GM12892 (cell line): ENCODE measurements at regions not wholly inside any gene's neighbourhood (a gene's known extent, or its start where the extent isn't known, plus 50 kb on each side); places are given as distances from the start of the nearest gene placed in this dataset.
"Not testable (repeated sequence)": the region's sequence is repeated elsewhere in the genome, so short reads cannot be mapped to it uniquely, and the experiment has no call there.

Experiments
- DNase-seq: peaks from one replicate; pipeline ENCODE4 v3.0.0; 2011; ENCODE audit not compliant: insufficient read length
- FAIRE-seq: peaks from 2 replicates; lab custom pipeline; 2011; peaks lifted over from hg19 to GRCh38; lab: Jason Lieb, UNC
- POLR2A ChIP-seq: IDR thresholded peaks from 2 replicates; pipeline ENCODE4 v1.6.1; 2011; ENCODE audit warnings: low read depth, low read length, control low read depth
- POLR2AphosphoS5 ChIP-seq: IDR thresholded peaks from 2 replicates; pipeline ENCODE4 v1.6.1; 2011; ENCODE audit warnings: low read depth, low read length, control low read depth
- TAF1 ChIP-seq: IDR thresholded peaks from 2 replicates; pipeline ENCODE4 v1.6.1; 2011; ENCODE audit warnings: low read depth, mild to moderate bottlenecking, control low read depth, low read length, borderline replicate concordance

- TF ChIP-seq POLR2AphosphoS5: no peak
- no peak for TF ChIP-seq POLR2A
- no peak for TF ChIP-seq TAF1
- DNase-seq (no peak), FAIRE-seq (no peak)
Measured at GRCh38 chr2:6143812-6144211, 451.6 kb downstream of the SOX11 start.

- not testable (repeated sequence) for DNase-seq
- FAIRE-seq: peak; percentile 76
Measured at GRCh38 chr2:6147215-6147614, 455.0 kb downstream of the SOX11 start.

- FAIRE-seq (no peak), DNase-seq (no peak)
- no peak for TF ChIP-seq POLR2AphosphoS5
- no peak for TF ChIP-seq POLR2A
- no peak for TF ChIP-seq TAF1
Measured at GRCh38 chr2:6148882-6149281, 456.7 kb downstream of the SOX11 start.

GRCh38 chr2:6159606-6160005 lies 467.4 kb downstream of the SOX11 start:
- FAIRE-seq (no peak), DNase-seq (no peak)
- TF ChIP-seq POLR2AphosphoS5 (no peak), POLR2A (no peak), TAF1 (no peak)

- DNase-seq: no peak
Measured at GRCh38 chr2:6163932-6164331, 471.7 kb downstream of the SOX11 start.

GRCh38 chr2:6164986-6165747 lies 473.0 kb downstream of the SOX11 start:
- DNase-seq (no peak), FAIRE-seq (no peak)
- no peak for TF ChIP-seq POLR2AphosphoS5
- TF ChIP-seq TAF1: no peak
- no peak for TF ChIP-seq POLR2A

More at GRCh38 chr2:6163932-6164331, 471.7 kb downstream of the SOX11 start:
- FAIRE-seq: no peak
- TF ChIP-seq POLR2AphosphoS5 (no peak), TAF1 (no peak), POLR2A (no peak)

GRCh38 chr2:6167592-6168138 lies 475.5 kb downstream of the SOX11 start:
- no peak for DNase-seq
- no peak for FAIRE-seq
- TF ChIP-seq POLR2AphosphoS5 (no peak), POLR2A (no peak), TAF1 (no peak)

- DNase-seq: no peak
- TF ChIP-seq POLR2A: no peak
- FAIRE-seq: no peak
Measured at GRCh38 chr2:6168485-6168884, 476.3 kb downstream of the SOX11 start.

- no peak for FAIRE-seq
- no peak for TF ChIP-seq TAF1
- TF ChIP-seq POLR2AphosphoS5: no peak
- no peak for TF ChIP-seq POLR2A
- no peak for DNase-seq
Measured at GRCh38 chr2:6171294-6171693, 479.1 kb downstream of the SOX11 start.

- FAIRE-seq (no peak), DNase-seq (no peak)
- no peak for TF ChIP-seq TAF1
- TF ChIP-seq POLR2AphosphoS5: no peak
- TF ChIP-seq POLR2A: no peak
Measured at GRCh38 chr2:6177811-6178210, 485.6 kb downstream of the SOX11 start.

- TF ChIP-seq POLR2AphosphoS5 (no peak), TAF1 (no peak), POLR2A (no peak)
- no peak for FAIRE-seq
- DNase-seq: no peak
Measured at GRCh38 chr2:6181525-6181924, 489.3 kb downstream of the SOX11 start.

- TF ChIP-seq POLR2A: no peak
- FAIRE-seq (no peak), DNase-seq (no peak)
Measured at GRCh38 chr2:6181926-6182325, 489.7 kb downstream of the SOX11 start.
